Endothelial cell of umbilical vein (primary cell): ENCODE measurements at regions not wholly inside any gene's neighbourhood (a gene's known extent, or its start where the extent isn't known, plus 50 kb on each side); places are given as distances from the start of the nearest gene placed in this dataset.

Experiments
- BruUV-seq: library from RNA; stranded (reverse); fragments of 400-500 nt; replicated peaks from 2 replicates; lab custom pipeline; 2021; lab: Mats Ljungman, UMichigan
- CTCF ChIA-PET: fragments of 300-600, 350-600 bp; sonication (Branson Sonifier 250); formaldehyde crosslinking; loops from one replicate; lab custom pipeline; 2021; ENCODE audit warnings: antibody characterized with exemption, inconsistent platforms; lab: Charles Lee
- POLR2A ChIA-PET: fragments of 300-600, 350-600 bp; sonication (Branson Sonifier 250); formaldehyde crosslinking; loops from one replicate; lab custom pipeline; 2021; ENCODE audit warnings: antibody characterized with exemption, inconsistent platforms; lab: Charles Lee
- DNase-seq: peaks from one replicate; pipeline ENCODE4 v3.0.0-alpha.2; 2011; ENCODE audit warnings: low read depth, low spot score
- FAIRE-seq: peaks from 2 replicates; lab custom pipeline; 2011; peaks lifted over from hg19 to GRCh38; lab: Jason Lieb, UNC
- H2AFZ ChIP-seq: 2 replicates; pipeline ENCODE4 v1.6.0; 2012; ENCODE audit warnings: low read depth, low read length, control low read depth, inconsistent platforms
- H3K27ac ChIP-seq: 2 replicates; pipeline ENCODE4 v1.5.1; 2011; ENCODE audit warnings: low read depth, mild to moderate bottlenecking, control low read depth, low read length, moderate library complexity; ENCODE audit not compliant: insufficient read depth
- H3K27me3 ChIP-seq, 2 experiments: 2 replicates each; pipeline versions ENCODE4 v1.6.0 to v1.6.1; 2011; ENCODE audit warnings: low read length in 2 of 2, mixed read lengths in 1 of 2; ENCODE audit not compliant: control insufficient read depth in 2 of 2, insufficient read depth in 2 of 2
- H3K36me3 ChIP-seq, 2 experiments: 2 replicates in 1 of 2; 3 replicates in 1 of 2; pipeline ENCODE4 v1.5.1; 2011; ENCODE audit warnings: low read length in 2 of 2, mild to moderate bottlenecking in 1 of 2, moderate library complexity in 1 of 2; ENCODE audit not compliant: control insufficient read depth in 2 of 2, insufficient read depth in 2 of 2; ENCODE audit errors: extremely low read depth in 1 of 2
- H3K4me1 ChIP-seq: 3 replicates; pipeline ENCODE4 v1.5.1; 2011; ENCODE audit warnings: mild to moderate bottlenecking, low read length; ENCODE audit not compliant: control insufficient read depth, insufficient read depth; ENCODE audit errors: extremely low read depth
- H3K4me2 ChIP-seq: 2 replicates; pipeline ENCODE4 v1.6.1; 2011; ENCODE audit warnings: low read length, control low read depth, mixed read lengths; ENCODE audit not compliant: insufficient read depth
- H3K4me3 ChIP-seq, 3 experiments: fragments of 200-600 bp in 1 of 3; sonication (generic), shearing (Covaris generic) in 1 of 3; replicated peaks in 1 of 3; 2 replicates each; pipeline ENCODE4 v1.5.1; 2011 to 2016; ENCODE audit warnings: control low read depth in 3 of 3, low read length in 3 of 3, mild to moderate bottlenecking in 2 of 3, inconsistent platforms in 1 of 3, low read depth in 1 of 3, moderate library complexity in 1 of 3; ENCODE audit not compliant: insufficient read depth in 1 of 3
- H3K79me2 ChIP-seq: 2 replicates; pipeline ENCODE4 v1.6.0; 2012; ENCODE audit warnings: low read length, inconsistent platforms; ENCODE audit not compliant: control insufficient read depth, insufficient read depth
- H3K9ac ChIP-seq: replicated peaks from 2 replicates; pipeline ENCODE3; 2011; ENCODE audit warnings: low read length, control low read depth; ENCODE audit not compliant: insufficient read depth; ENCODE audit errors: extremely low read depth
- H3K9me1 ChIP-seq: replicated peaks from 3 replicates; pipeline ENCODE4 v1.6.0; 2011; ENCODE audit warnings: mild to moderate bottlenecking, low read length; ENCODE audit not compliant: control insufficient read depth, insufficient read depth; ENCODE audit errors: extremely low read depth
- H3K9me3 ChIP-seq: replicated peaks from 2 replicates; pipeline ENCODE4 v1.5.1; 2012; ENCODE audit warnings: low read length, inconsistent platforms; ENCODE audit not compliant: control insufficient read depth, insufficient read depth
- H4K20me1 ChIP-seq: replicated peaks from 2 replicates; pipeline ENCODE3; 2011; ENCODE audit warnings: mild to moderate bottlenecking, low read length; ENCODE audit not compliant: control insufficient read depth, insufficient read depth; ENCODE audit errors: extremely low read depth
- EZH2 ChIP-seq: IDR thresholded peaks from 2 replicates; pipeline ENCODE4 v1.6.1; 2012; ENCODE audit warnings: borderline replicate concordance, low read depth, mild to moderate bottlenecking, moderate library complexity, low read length, inconsistent platforms; ENCODE audit not compliant: severe bottlenecking
- FOS ChIP-seq: IDR thresholded peaks from 2 replicates; pipeline ENCODE4 v1.6.1; 2011; ENCODE audit warnings: mild to moderate bottlenecking, low read length, moderate library complexity, borderline replicate concordance; ENCODE audit not compliant: insufficient read depth
- GATA2 ChIP-seq: IDR thresholded peaks from 2 replicates; pipeline ENCODE4 v1.7.0; 2011; ENCODE audit warnings: low read depth, mild to moderate bottlenecking, moderate library complexity, mixed read lengths, low read length; ENCODE audit not compliant: insufficient read length, insufficient read depth
- JUN ChIP-seq: IDR thresholded peaks from 2 replicates; pipeline ENCODE4 v1.6.1; 2011; ENCODE audit warnings: borderline replicate concordance, low read depth; ENCODE audit not compliant: insufficient read length, insufficient read depth
- MYC ChIP-seq: IDR thresholded peaks from one replicate; pipeline ENCODE4 v1.6.1; 2011; ENCODE audit warnings: mild to moderate bottlenecking, low read depth, low read length
- POLR2A ChIP-seq: IDR thresholded peaks from 2 replicates; pipeline ENCODE4 v1.6.1; 2012; ENCODE audit warnings: low read depth, mild to moderate bottlenecking, control low read depth, low read length
- POLR2AphosphoS5 ChIP-seq: IDR thresholded peaks from 2 replicates; pipeline ENCODE4 v1.6.1; 2012; ENCODE audit warnings: low read depth, mild to moderate bottlenecking, control low read depth, low read length, moderate library complexity; ENCODE audit not compliant: insufficient read depth
- dilution Hi-C: fragments of 300-500 bp; cut with MboI; formaldehyde crosslinking; loops from one replicate; pipeline ENCODE4 v1.15.0; 2019; ENCODE audit warnings: low sequenced_read_pairs; ENCODE audit not compliant: extremely low pct_ligation_motif_present
- intact Hi-C: fragments of 100-400 bp; cut with micrococcal nuclease; formaldehyde crosslinking; loops from one replicate; pipeline ENCODE4 v1.10.0; 2022
- TF ChIP-seq, protein P1 (sequence below), 2 donors: IDR thresholded peaks; 1 replicate in 1 of 2; 2 replicates in 1 of 2; pipeline ENCODE4 v1.5.1; 2011; ENCODE audit warnings: low read length in 2 of 2, mild to moderate bottlenecking in 2 of 2, moderate library complexity in 2 of 2, control low read depth in 1 of 2, inconsistent platforms in 1 of 2, low read depth in 1 of 2; ENCODE audit not compliant: insufficient read depth in 1 of 2; ENCODE audit errors: extremely low read depth in 1 of 2
- TF ChIP-seq, protein P2 (sequence below): IDR thresholded peaks from 2 replicates; pipeline ENCODE4 v1.6.1; 2011; ENCODE audit not compliant: insufficient read depth, insufficient read length

GRCh38 chr6:14656078-14656521, 538.5 kb downstream of the CD83 start:
- Histone ChIP-seq H4K20me1 (no peaks in the 10 kb centered on the region), H3K4me2 (no peak overlapping the region), H3K9ac (no peak overlapping the region), H3K79me2 (no peaks in the 10 kb centered on the region), H2AFZ (no peak overlapping the region), H3K9me1 (no peaks in the 10 kb centered on the region), H3K27me3 (no peaks in the 10 kb centered on the region), H3K4me1 (no peaks in the 10 kb centered on the region), H3K9me3 (no peaks in the 10 kb centered on the region), H3K4me3 (no peak overlapping the region), H3K36me3 (no peaks in the 10 kb centered on the region), H3K27ac (no peak overlapping the region)
- ChIA-PET CTCF (no interaction called here), POLR2A (no interaction called here)
- BruUV-seq = no TSS peak
- TF ChIP-seq EZH2 (no peak), POLR2A (no peak), POLR2AphosphoS5 (no peak), JUN (no peak), GATA2 (no peak), FOS (no peak), MYC (no peak)
- TF ChIP-seq, protein P1, sequence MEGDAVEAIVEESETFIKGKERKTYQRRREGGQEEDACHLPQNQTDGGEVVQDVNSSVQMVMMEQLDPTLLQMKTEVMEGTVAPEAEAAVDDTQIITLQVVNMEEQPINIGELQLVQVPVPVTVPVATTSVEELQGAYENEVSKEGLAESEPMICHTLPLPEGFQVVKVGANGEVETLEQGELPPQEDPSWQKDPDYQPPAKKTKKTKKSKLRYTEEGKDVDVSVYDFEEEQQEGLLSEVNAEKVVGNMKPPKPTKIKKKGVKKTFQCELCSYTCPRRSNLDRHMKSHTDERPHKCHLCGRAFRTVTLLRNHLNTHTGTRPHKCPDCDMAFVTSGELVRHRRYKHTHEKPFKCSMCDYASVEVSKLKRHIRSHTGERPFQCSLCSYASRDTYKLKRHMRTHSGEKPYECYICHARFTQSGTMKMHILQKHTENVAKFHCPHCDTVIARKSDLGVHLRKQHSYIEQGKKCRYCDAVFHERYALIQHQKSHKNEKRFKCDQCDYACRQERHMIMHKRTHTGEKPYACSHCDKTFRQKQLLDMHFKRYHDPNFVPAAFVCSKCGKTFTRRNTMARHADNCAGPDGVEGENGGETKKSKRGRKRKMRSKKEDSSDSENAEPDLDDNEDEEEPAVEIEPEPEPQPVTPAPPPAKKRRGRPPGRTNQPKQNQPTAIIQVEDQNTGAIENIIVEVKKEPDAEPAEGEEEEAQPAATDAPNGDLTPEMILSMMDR (IDR thresholded peaks at IDR 0.05; ENCODE audit: extremely low read depth in 1 of 2, insufficient read depth in 1 of 2, low read depth in 1 of 2, low read length in 2 of 2) = no peak
- TF ChIP-seq, protein P2, sequence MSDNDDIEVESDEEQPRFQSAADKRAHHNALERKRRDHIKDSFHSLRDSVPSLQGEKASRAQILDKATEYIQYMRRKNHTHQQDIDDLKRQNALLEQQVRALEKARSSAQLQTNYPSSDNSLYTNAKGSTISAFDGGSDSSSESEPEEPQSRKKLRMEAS = no peak
- DNase-seq (no peak), FAIRE-seq (no peak)
- intact Hi-C loops = no loop called here
- dilution Hi-C loops = no loop called here
